HG02678 (cell line): ENCODE measurements at regions not wholly inside any gene's neighbourhood (a gene's known extent, or its start where the extent isn't known, plus 50 kb on each side); places are given as distances from the start of the nearest gene placed in this dataset.
"Not testable (repeated sequence)": the region's sequence is repeated elsewhere in the genome, so short reads cannot be mapped to it uniquely, and the experiment has no call there.

Source experiments
- ATAC-seq: cut with Tn5 transposase; IDR thresholded peaks from one replicate; pipeline ENCODE4 v1.9.1; 2021; ENCODE audit warnings: mild to moderate bottlenecking, moderate library complexity; ENCODE audit not compliant: unreplicated experiment

GRCh38 chr10:34908481-34908880 lies 93.4 kb upstream of the PARD3 start:
- no peak for ATAC-seq

GRCh38 chr10:34907743-34908430 lies 92.8 kb upstream of the PARD3 start:
- no peak for ATAC-seq

- ATAC-seq: no peak
Measured at GRCh38 chr10:34906067-34906965, 91.2 kb upstream of the PARD3 start.

- no peak for ATAC-seq
Measured at GRCh38 chr10:34905200-34905927, 90.3 kb upstream of the PARD3 start.

GRCh38 chr10:34904191-34904590 lies 89.1 kb upstream of the PARD3 start:
- ATAC-seq: no peak

- ATAC-seq: no peak
Measured at GRCh38 chr10:34899161-34899560, 84.1 kb upstream of the PARD3 start.

GRCh38 chr10:34895977-34896376 lies 80.9 kb upstream of the PARD3 start:
- ATAC-seq: no peak

GRCh38 chr10:34895046-34895445 lies 80.0 kb upstream of the PARD3 start:
- not testable (repeated sequence) for ATAC-seq

- ATAC-seq: not testable (repeated sequence)
Measured at GRCh38 chr10:34892521-34892920, 77.4 kb upstream of the PARD3 start.

- no peak for ATAC-seq
Measured at GRCh38 chr10:34890939-34891338, 75.8 kb upstream of the PARD3 start.

GRCh38 chr10:34889004-34889869 lies 74.1 kb upstream of the PARD3 start:
- no peak for ATAC-seq

GRCh38 chr10:34886906-34887642 lies 72.0 kb upstream of the PARD3 start:
- no peak for ATAC-seq

- no peak for ATAC-seq
Measured at GRCh38 chr10:34885898-34886297, 70.8 kb upstream of the PARD3 start.

- no peak for ATAC-seq
Measured at GRCh38 chr10:34885011-34885410, 69.9 kb upstream of the PARD3 start.

GRCh38 chr10:34884272-34884952 lies 69.3 kb upstream of the PARD3 start:
- no peak for ATAC-seq

GRCh38 chr10:34880817-34881216 lies 65.7 kb upstream of the PARD3 start:
- no peak for ATAC-seq

GRCh38 chr10:34878651-34879050 lies 63.6 kb upstream of the PARD3 start:
- ATAC-seq: not testable (repeated sequence)

GRCh38 chr10:34875061-34875460 lies 60.0 kb upstream of the PARD3 start:
- ATAC-seq: no peak

GRCh38 chr10:34872820-34873219 lies 57.7 kb upstream of the PARD3 start:
- no peak for ATAC-seq
